Body of pancreas (tissue), 4 donors: ENCODE measurements at regions not wholly inside any gene's neighbourhood (a gene's known extent, or its start where the extent isn't known, plus 50 kb on each side); places are given as distances from the start of the nearest gene placed in this dataset.

ENCODE experiments used
- ATAC-seq: fragments of 150-250 bp; one replicate; pipeline ENCODE4 v1.9.1; 2016
- DNase-seq, 4 donors: peaks; one replicate each; pipeline ENCODE4 v3.0.0-alpha.2; 2019
- H3K27ac ChIP-seq, 4 donors: fragments of 200-600 bp; sonication (generic); 1 replicate in 3 of 4; 2 replicates in 1 of 4; pipeline versions ENCODE4 v1.5.1 to v1.6.1; 2016 to 2019; ENCODE audit warnings: mild to moderate bottlenecking in 1 of 4, mixed read lengths in 1 of 4, moderate library complexity in 1 of 4
- H3K27me3 ChIP-seq, 2 donors: fragments of 200-600 bp; sonication (generic); one replicate each; pipeline ENCODE4 v1.6.0; 2016; ENCODE audit warnings: mild to moderate bottlenecking in 1 of 2
- H3K36me3 ChIP-seq, 2 donors: fragments of 200-600 bp; sonication (generic); replicated peaks in 1 of 2; 2 replicates each; pipeline ENCODE4 v1.5.1; 2016; ENCODE audit warnings: low read depth in 2 of 2; ENCODE audit not compliant: insufficient read depth in 1 of 2
- H3K4me1 ChIP-seq: fragments of 200-600 bp; sonication (generic); one replicate; pipeline ENCODE4 v1.6.0; 2016
- H3K4me3 ChIP-seq, 2 donors: fragments of 200-600 bp; sonication (generic); 1 replicate in 1 of 2; 2 replicates in 1 of 2; pipeline ENCODE4 v1.5.1; 2016 to 2019
- H3K9me3 ChIP-seq, 3 donors: fragments of 200-600 bp; sonication (generic); 1 replicate in 2 of 3; 2 replicates in 1 of 3; pipeline ENCODE4 v1.5.1; 2016
- CTCF ChIP-seq, 7 experiments: fragments of 450-650 bp in 4 of 7; fragments of 200-600 bp in 3 of 7; sonication (generic) in 3 of 7; IDR thresholded peaks; one replicate each; pipeline ENCODE4 v1.5.1; 2016 to 2019; ENCODE audit warnings: antibody characterized with exemption in 7 of 7
- POLR2A ChIP-seq, 3 donors: fragments of 450-650 bp; IDR thresholded peaks; one replicate each; pipeline ENCODE4 v1.6.1; 2016; ENCODE audit warnings: antibody characterized with exemption in 3 of 3, mild to moderate bottlenecking in 2 of 3
- WGBS, 2 donors: methylation state at CpG; one replicate each; pipeline ENCODE4 v1.1.5; 2017; 5-methylcytosine and 5-hydroxymethylcytosine counted together
- intact Hi-C: fragments of 100-400 bp; cut with DNase I; formaldehyde crosslinking; loops from one replicate; pipeline ENCODE4 v1.15.1; 2023

- no peaks in the 10 kb centered on the region for H3K9me3 ChIP-seq
- TF ChIP-seq POLR2A (IDR thresholded peaks at IDR 0.05) (no peak), CTCF (IDR thresholded peaks at IDR 0.05) (no peak)
- DNase-seq: no peak
- H3K36me3 ChIP-seq: no peaks in the 10 kb centered on the region
- H3K4me3 ChIP-seq: no peak overlapping the region
- no peak for ATAC-seq
- no peaks in the 10 kb centered on the region for H3K27me3 ChIP-seq
- no peaks in the 10 kb centered on the region for H3K4me1 ChIP-seq
- H3K27ac ChIP-seq: no peak overlapping the region
- intact Hi-C loops: no loop called here
- WGBS, 2 donors: 85% methylated on average over 1 of the region's 1 CpG
These were observed 756.3 kb downstream of the SATB2 start for GRCh38 chr2:198701481-198701880.

- WGBS, 2 donors: 88 to 94% methylated on average over 1 of the region's 1 CpG
- intact Hi-C loops: no loop called here
- Histone ChIP-seq H3K4me1 (no peaks in the 10 kb centered on the region), H3K27me3 (no peaks in the 10 kb centered on the region), H3K36me3 (no peaks in the 10 kb centered on the region), H3K4me3 (no peak overlapping the region), H3K9me3 (no peaks in the 10 kb centered on the region), H3K27ac (no peak overlapping the region)
- DNase-seq: no peak
- TF ChIP-seq CTCF (IDR thresholded peaks at IDR 0.05): no peak
- TF ChIP-seq POLR2A (IDR thresholded peaks at IDR 0.05): no peak
- no peak for ATAC-seq
These were observed 757.4 kb downstream of the SATB2 start for GRCh38 chr2:198700319-198700718.

GRCh38 chr2:198698230-198698629 lies 759.5 kb downstream of the SATB2 start:
- H3K27ac ChIP-seq: no peak overlapping the region
- TF ChIP-seq CTCF (IDR thresholded peaks at IDR 0.05): no peak
- TF ChIP-seq POLR2A (IDR thresholded peaks at IDR 0.05): no peak
- H3K4me1 ChIP-seq: no peaks in the 10 kb centered on the region
- H3K4me3 ChIP-seq: no peak overlapping the region
- no peaks in the 10 kb centered on the region for H3K36me3 ChIP-seq
- DNase-seq (no peak), ATAC-seq (no peak)
- no peaks in the 10 kb centered on the region for H3K27me3 ChIP-seq
- no peaks in the 10 kb centered on the region for H3K9me3 ChIP-seq
- intact Hi-C loops: no loop called here

GRCh38 chr2:198697794-198698193 lies 759.9 kb downstream of the SATB2 start:
- intact Hi-C loops: no loop called here

More at GRCh38 chr2:198697794-198698193, 759.9 kb downstream of the SATB2 start:
- Histone ChIP-seq H3K36me3 (no peaks in the 10 kb centered on the region), H3K9me3 (no peaks in the 10 kb centered on the region), H3K27me3 (no peaks in the 10 kb centered on the region), H3K27ac (no peak overlapping the region), H3K4me1 (no peaks in the 10 kb centered on the region), H3K4me3 (no peak overlapping the region)
- no peak for ATAC-seq
- TF ChIP-seq POLR2A (IDR thresholded peaks at IDR 0.05) (no peak), CTCF (IDR thresholded peaks at IDR 0.05) (no peak)
- no peak for DNase-seq
